ENCODE measurements at regions not wholly inside any gene's neighbourhood (a gene's known extent, or its start where the extent isn't known, plus 50 kb on each side); places are given as distances from the start of the nearest gene placed in this dataset.

GRCh38 chr17:71942626-71943025, 178.2 kb upstream of the SOX9 start (continued):
- TF ChIP-seq FOSL1 (IDR thresholded peaks at IDR 0.05; ENCODE audit: insufficient read depth, low read depth, low read length) (no peak), BACH1 (IDR thresholded peaks at IDR 0.05; ENCODE audit: low read length) (no peak)
